Osteoblast (primary cell): ENCODE measurements at regions not wholly inside any gene's neighbourhood (a gene's known extent, or its start where the extent isn't known, plus 50 kb on each side); places are given as distances from the start of the nearest gene placed in this dataset.

Source experiments
- DNase-seq: peaks from one replicate; pipeline ENCODE4 v3.0.0; 2011; ENCODE audit warnings: low spot score, mixed read lengths; ENCODE audit not compliant: insufficient read length; ENCODE audit errors: missing footprints
- H2AFZ ChIP-seq: 2 replicates; pipeline ENCODE4 v1.6.0; 2011; ENCODE audit warnings: mild to moderate bottlenecking, low read length
- H3K27ac ChIP-seq: 2 replicates; pipeline ENCODE4 v1.5.1; 2011; ENCODE audit warnings: mild to moderate bottlenecking, low read depth, low read length, moderate library complexity
- H3K27me3 ChIP-seq: 2 replicates; pipeline ENCODE4 v1.6.0; 2012; ENCODE audit warnings: mild to moderate bottlenecking, control low read depth, inconsistent platforms, low read length, moderate library complexity; ENCODE audit not compliant: insufficient read depth
- H3K36me3 ChIP-seq: 2 replicates; pipeline ENCODE4 v1.5.1; 2011; ENCODE audit warnings: mild to moderate bottlenecking, low read length, control low read depth, moderate library complexity; ENCODE audit not compliant: insufficient read depth
- H3K4me1 ChIP-seq: 2 replicates; pipeline ENCODE4 v1.5.1; 2011; ENCODE audit warnings: mild to moderate bottlenecking, low read length, control low read depth, moderate library complexity; ENCODE audit not compliant: insufficient read depth
- H3K4me2 ChIP-seq: 2 replicates; pipeline ENCODE4 v1.6.0; 2011; ENCODE audit warnings: mild to moderate bottlenecking, low read length; ENCODE audit not compliant: insufficient read depth
- H3K4me3 ChIP-seq: fragments of 200-600 bp; sonication (generic); 3 replicates; pipeline ENCODE4 v1.5.1; 2012; ENCODE audit warnings: mild to moderate bottlenecking, low read length, inconsistent platforms; ENCODE audit not compliant: insufficient read depth
- H3K79me2 ChIP-seq: 2 replicates; pipeline ENCODE4 v1.6.0; 2012; ENCODE audit warnings: mild to moderate bottlenecking, low read length, control low read depth, inconsistent platforms; ENCODE audit not compliant: insufficient read depth
- H3K9me3 ChIP-seq: 2 replicates; pipeline ENCODE4 v1.5.1; 2011; ENCODE audit warnings: low read depth, low read length, control low read depth
- H4K20me1 ChIP-seq: 2 replicates; pipeline ENCODE4 v1.6.0; 2012; ENCODE audit warnings: mild to moderate bottlenecking, low read length, control low read depth; ENCODE audit not compliant: insufficient read depth
- TF ChIP-seq, protein P1 (sequence below): IDR thresholded peaks from 2 replicates; pipeline ENCODE4 v1.5.1; 2011; ENCODE audit warnings: mild to moderate bottlenecking, low read depth, low read length, moderate library complexity; ENCODE audit errors: extremely low read depth

- Histone ChIP-seq H3K36me3 (no peaks in the 10 kb centered on the region), H3K4me2 (no peak overlapping the region), H4K20me1 (no peaks in the 10 kb centered on the region), H3K9me3 (no peaks in the 10 kb centered on the region), H2AFZ (no peak overlapping the region), H3K4me1 (no peaks in the 10 kb centered on the region), H3K27ac (no peak overlapping the region), H3K27me3 (peaks cover 3% of the 10 kb centered on the region), H3K79me2 (no peaks in the 10 kb centered on the region), H3K4me3 (no peak overlapping the region)
- DNase-seq, result no peak
- TF ChIP-seq, protein P1, sequence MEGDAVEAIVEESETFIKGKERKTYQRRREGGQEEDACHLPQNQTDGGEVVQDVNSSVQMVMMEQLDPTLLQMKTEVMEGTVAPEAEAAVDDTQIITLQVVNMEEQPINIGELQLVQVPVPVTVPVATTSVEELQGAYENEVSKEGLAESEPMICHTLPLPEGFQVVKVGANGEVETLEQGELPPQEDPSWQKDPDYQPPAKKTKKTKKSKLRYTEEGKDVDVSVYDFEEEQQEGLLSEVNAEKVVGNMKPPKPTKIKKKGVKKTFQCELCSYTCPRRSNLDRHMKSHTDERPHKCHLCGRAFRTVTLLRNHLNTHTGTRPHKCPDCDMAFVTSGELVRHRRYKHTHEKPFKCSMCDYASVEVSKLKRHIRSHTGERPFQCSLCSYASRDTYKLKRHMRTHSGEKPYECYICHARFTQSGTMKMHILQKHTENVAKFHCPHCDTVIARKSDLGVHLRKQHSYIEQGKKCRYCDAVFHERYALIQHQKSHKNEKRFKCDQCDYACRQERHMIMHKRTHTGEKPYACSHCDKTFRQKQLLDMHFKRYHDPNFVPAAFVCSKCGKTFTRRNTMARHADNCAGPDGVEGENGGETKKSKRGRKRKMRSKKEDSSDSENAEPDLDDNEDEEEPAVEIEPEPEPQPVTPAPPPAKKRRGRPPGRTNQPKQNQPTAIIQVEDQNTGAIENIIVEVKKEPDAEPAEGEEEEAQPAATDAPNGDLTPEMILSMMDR, result no peak
Measured at GRCh38 chr9:88221105-88221504, 82.8 kb upstream of the SPATA31C2 start.

DNA sequence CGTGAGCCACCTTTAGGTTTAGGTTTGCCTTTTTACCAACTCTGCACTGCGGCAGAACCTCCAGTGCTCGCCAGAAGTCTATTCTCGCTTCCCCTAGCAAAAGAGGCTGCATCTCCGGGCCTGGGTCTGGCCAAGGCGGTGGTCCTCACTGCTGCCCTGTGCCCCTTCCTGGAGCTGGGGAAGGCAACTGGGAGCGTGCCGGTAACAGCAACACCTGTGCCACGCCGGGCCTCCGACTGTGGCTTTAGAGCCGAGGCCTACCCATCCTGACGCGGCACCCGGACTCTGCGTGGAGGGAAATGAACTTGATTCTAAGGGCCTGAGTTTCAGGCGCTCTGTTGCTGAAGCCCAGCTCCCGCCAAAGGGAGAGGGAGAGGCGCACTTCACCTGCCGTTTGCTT, 82.4 kb upstream of the SPATA31C2 start:
- no peak overlapping the region for H3K4me3 ChIP-seq
- H3K9me3 ChIP-seq, result no peaks in the 10 kb centered on the region
- DNase-seq, result no peak
- H3K4me1 ChIP-seq, result no peaks in the 10 kb centered on the region
- H2AFZ ChIP-seq, result no peak overlapping the region
- no peaks in the 10 kb centered on the region for H4K20me1 ChIP-seq
- no peaks in the 10 kb centered on the region for H3K36me3 ChIP-seq
- no peaks in the 10 kb centered on the region for H3K79me2 ChIP-seq
- TF ChIP-seq, protein P1, result no peak
- peaks cover 3% of the 10 kb centered on the region for H3K27me3 ChIP-seq
- no peak overlapping the region for H3K4me2 ChIP-seq
- H3K27ac ChIP-seq, result no peak overlapping the region

- Histone ChIP-seq H3K27ac (no peak overlapping the region), H3K36me3 (no peaks in the 10 kb centered on the region), H3K79me2 (no peaks in the 10 kb centered on the region), H3K4me2 (no peak overlapping the region), H3K27me3 (peaks cover 3% of the 10 kb centered on the region), H3K4me1 (no peaks in the 10 kb centered on the region), H2AFZ (no peak overlapping the region), H4K20me1 (no peaks in the 10 kb centered on the region), H3K9me3 (no peaks in the 10 kb centered on the region), H3K4me3 (no peak overlapping the region)
- DNase-seq, result peak; percentile 77
- TF ChIP-seq, protein P1, result no peak
Measured at GRCh38 chr9:88219601-88220000, 81.3 kb upstream of the SPATA31C2 start.

DNA sequence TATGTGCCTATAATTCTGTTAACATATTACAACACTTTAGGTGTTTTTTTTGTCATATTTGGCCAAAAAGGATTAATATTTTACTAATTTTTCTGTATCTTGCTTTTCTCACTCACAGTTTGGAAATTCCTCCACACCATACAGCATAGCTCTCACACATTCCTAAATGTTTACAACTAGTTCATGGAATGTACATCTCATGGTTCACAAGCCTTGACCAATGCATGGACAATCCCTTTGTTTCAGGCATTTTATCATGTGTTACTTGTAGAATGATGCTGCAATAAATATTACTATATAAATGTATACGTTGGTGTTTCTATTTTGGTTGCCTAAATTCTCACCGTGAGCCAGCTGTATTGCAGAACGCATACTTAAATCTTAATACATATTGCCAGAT, 80.5 kb upstream of the SPATA31C2 start:
- peaks cover 3% of the 10 kb centered on the region for H3K27me3 ChIP-seq
- no peak overlapping the region for H3K27ac ChIP-seq
- no peaks in the 10 kb centered on the region for H3K36me3 ChIP-seq
- H3K4me1 ChIP-seq, result no peaks in the 10 kb centered on the region
- no peak overlapping the region for H2AFZ ChIP-seq
- H3K4me3 ChIP-seq, result no peak overlapping the region
- no peak for DNase-seq
- TF ChIP-seq, protein P1, result no peak
- no peaks in the 10 kb centered on the region for H3K9me3 ChIP-seq
- H3K79me2 ChIP-seq, result no peaks in the 10 kb centered on the region
- no peak overlapping the region for H3K4me2 ChIP-seq
- H4K20me1 ChIP-seq, result no peaks in the 10 kb centered on the region
